Psoas muscle (tissue), 7 donors: ENCODE measurements at regions not wholly inside any gene's neighbourhood (a gene's known extent, or its start where the extent isn't known, plus 50 kb on each side); places are given as distances from the start of the nearest gene placed in this dataset.

Experiments
- ATAC-seq, 4 donors: fragments of 200-7000 bp; cut with Tn5 transposase; one replicate each; pipeline ENCODE4 v1.9.1; 2020; ENCODE audit warnings: moderate library complexity in 3 of 4, mild to moderate bottlenecking in 2 of 4
- DNase-seq, 2 donors: peaks; one replicate each; pipeline ENCODE4 v3.0.0-alpha.2; 2020
- H3K27ac ChIP-seq: fragments of 200-600 bp; one replicate; pipeline ENCODE4 v1.8.0; 2022
- H3K27me3 ChIP-seq, 3 donors: fragments of 200-600 bp in 1 of 3; one replicate each; pipeline versions ENCODE4 v1.6.1 to v1.8.0; 2013 to 2022; ENCODE audit warnings: low read length in 2 of 3, mild to moderate bottlenecking in 2 of 3, moderate library complexity in 1 of 3; ENCODE audit not compliant: insufficient read depth in 3 of 3
- H3K36me3 ChIP-seq, 2 donors: fragments of 200-600 bp in 1 of 2; one replicate each; pipeline versions ENCODE4 v1.6.1 to v1.8.0; 2013 to 2022; ENCODE audit warnings: low read depth in 1 of 2, mild to moderate bottlenecking in 1 of 2, moderate library complexity in 1 of 2; ENCODE audit not compliant: insufficient read depth in 1 of 2
- H3K4me1 ChIP-seq: fragments of 200-600 bp; one replicate; pipeline ENCODE4 v1.8.0; 2022
- H3K4me3 ChIP-seq: fragments of 200-600 bp; one replicate; pipeline ENCODE4 v1.8.0; 2022; ENCODE audit warnings: mild to moderate bottlenecking
- H3K9me3 ChIP-seq: fragments of 200-600 bp; one replicate; pipeline ENCODE4 v1.8.0; 2022
- CTCF ChIP-seq: fragments of 200-600 bp; IDR thresholded peaks from one replicate; pipeline ENCODE4 v1.8.0; 2022; ENCODE audit warnings: antibody characterized with exemption
- WGBS, 3 donors: extraction: QIAGEN DNeasy Blood & Tissue Kit; methylation state at CpG; one replicate each; pipeline versions ENCODE4 v1.1.6 to v1.1.7; 2013; 5-methylcytosine and 5-hydroxymethylcytosine counted together
- intact Hi-C, 2 donors: fragments of 100-400 bp; cut with DNase I; formaldehyde crosslinking; loops; one replicate each; pipeline versions ENCODE4 v1.11.0 to v1.14.2; 2022
- donor health status: healthy with polysubstance abuse.
- donor health status: DM: no; HTN: no; CAD: no; lungs with moderate emphysema.
- donor health status: Bipolar disorder and iron deficiency.
- donor health status: healthy.
- donor health status: DM: yes; HTN: yes; CAD: no.
- donor health status: DM: no; HTN: no; CAD: no.
- donor health status: DM: yes; HTN: yes; CAD: no.

DNA sequence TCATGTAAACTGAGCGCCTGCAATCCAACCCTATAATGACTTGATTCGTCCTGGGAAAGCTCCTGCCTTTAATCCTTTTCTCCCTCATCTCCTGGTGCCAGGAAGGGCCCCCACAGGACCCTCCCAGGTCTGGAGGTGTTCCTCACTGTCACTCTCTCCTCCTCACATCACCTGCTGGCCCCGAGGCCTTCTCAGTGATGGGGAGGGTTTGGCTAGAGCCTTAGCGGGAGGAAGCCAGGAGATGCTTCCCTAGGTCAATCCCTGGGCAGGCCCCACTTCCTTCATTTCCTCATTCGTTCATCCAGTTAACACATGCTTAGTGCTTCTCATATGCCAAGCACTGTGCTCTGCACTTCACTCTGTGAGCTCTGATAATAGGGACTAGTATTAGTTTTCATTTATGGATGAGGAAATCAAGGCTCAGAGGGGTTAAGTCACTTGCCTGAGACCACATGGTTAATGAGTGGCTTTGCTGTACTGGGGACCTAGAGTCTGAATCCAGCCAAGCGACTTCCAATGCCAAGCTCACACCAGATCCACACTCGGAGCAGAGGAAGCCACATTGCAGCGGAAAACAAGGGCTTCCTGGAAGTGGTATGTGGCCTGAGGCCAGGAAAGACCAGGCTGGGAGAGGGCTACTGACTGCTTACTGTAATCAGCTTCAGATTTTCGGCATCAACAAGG is 50.3 kb upstream of the CHRNB4 start:
- Histone ChIP-seq H3K27ac (no peak overlapping the region), H3K27me3 (no peaks in the 10 kb centered on the region), H3K9me3 (no peaks in the 10 kb centered on the region), H3K36me3 (no peaks in the 10 kb centered on the region), H3K4me1 (no peaks in the 10 kb centered on the region), H3K4me3 (no peak overlapping the region)
- intact Hi-C loops = loop anchor here in 1 of 2 donors (5.0 kb wide), 1 partner anchor 744 kb away; no protein-coding TSS in a partner anchor
- no peak for ATAC-seq
- WGBS, 3 donors = 62 to 69% (median 68%) methylated on average over 9 of the region's 9 CpGs
- no peak for DNase-seq
- no peak for TF ChIP-seq CTCF
